Parathyroid adenoma (tissue), 2 donors: ENCODE measurements at regions not wholly inside any gene's neighbourhood (a gene's known extent, or its start where the extent isn't known, plus 50 kb on each side); places are given as distances from the start of the nearest gene placed in this dataset.

ENCODE experiments used
- H2AFZ ChIP-seq: fragments of 300-600 bp; sonication (generic); one replicate; pipeline ENCODE4 v1.7.0; 2017; ENCODE audit warnings: antibody characterized with exemption, mild to moderate bottlenecking
- H3K27ac ChIP-seq: fragments of 300-600 bp; sonication (generic); one replicate; pipeline ENCODE4 v1.7.0; 2017
- H3K27me3 ChIP-seq: fragments of 300-600 bp; sonication (generic); one replicate; pipeline ENCODE4 v1.7.0; 2017; ENCODE audit warnings: low read length; ENCODE audit not compliant: control insufficient read depth, insufficient read depth
- H3K36me3 ChIP-seq: fragments of 300-600 bp; sonication (generic); one replicate; pipeline ENCODE4 v1.7.0; 2017; ENCODE audit warnings: low read length; ENCODE audit not compliant: control insufficient read depth, insufficient read depth
- H3K4me1 ChIP-seq: fragments of 300-600 bp; sonication (generic); one replicate; pipeline ENCODE4 v1.7.0; 2017; ENCODE audit warnings: control low read depth
- H3K4me2 ChIP-seq: fragments of 300-600 bp; sonication (generic); one replicate; pipeline ENCODE4 v1.7.0; 2017; ENCODE audit warnings: low read length
- H3K4me3 ChIP-seq: fragments of 300-600 bp; sonication (generic); one replicate; pipeline ENCODE4 v1.7.0; 2017; ENCODE audit warnings: low read depth, low read length
- H3K79me2 ChIP-seq: fragments of 300-600 bp; sonication (generic); one replicate; pipeline ENCODE4 v1.7.0; 2017; ENCODE audit warnings: control low read depth
- H3K9ac ChIP-seq: fragments of 300-600 bp; sonication (generic); one replicate; pipeline ENCODE4 v1.7.0; 2017; ENCODE audit warnings: mild to moderate bottlenecking
- H3K9me3 ChIP-seq: fragments of 300-600 bp; sonication (generic); one replicate; pipeline ENCODE4 v1.7.0; 2017; ENCODE audit warnings: low read length; ENCODE audit not compliant: control insufficient read depth
- TF ChIP-seq, protein P1 (sequence below): fragments of 300-600 bp; sonication (generic); IDR thresholded peaks from one replicate; pipeline ENCODE4 v1.7.0; 2017; ENCODE audit warnings: antibody characterized with exemption, mild to moderate bottlenecking
- donor health status: primary hyperparathyroidism.

DNA sequence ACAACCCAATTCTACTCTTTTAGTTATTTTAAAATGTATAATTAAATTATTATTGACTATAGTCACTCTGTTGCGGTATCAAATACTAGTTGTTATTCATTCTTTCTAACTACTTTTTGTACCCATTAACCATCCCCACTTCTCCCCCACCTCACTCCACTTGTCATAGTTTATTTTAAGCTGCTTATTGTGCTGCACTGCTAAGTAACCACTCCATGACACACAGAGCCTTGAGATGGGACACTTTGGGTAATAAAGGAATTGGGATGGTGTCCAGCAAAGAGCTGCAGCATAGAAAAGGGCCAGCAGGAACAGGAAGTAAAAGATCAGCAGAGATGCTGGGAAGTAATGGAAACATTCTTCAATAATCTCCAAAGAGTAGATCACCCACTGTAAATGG lies 123.0 kb downstream of the RPS29 start:
- no peaks in the 10 kb centered on the region for H3K9me3 ChIP-seq
- H3K79me2 ChIP-seq, result no peaks in the 10 kb centered on the region
- no peak overlapping the region for H3K4me2 ChIP-seq
- H3K9ac ChIP-seq, result no peak overlapping the region
- H3K27ac ChIP-seq, result no peak overlapping the region
- no peaks in the 10 kb centered on the region for H3K27me3 ChIP-seq
- no peak overlapping the region for H2AFZ ChIP-seq
- H3K36me3 ChIP-seq, result no peaks in the 10 kb centered on the region
- no peaks in the 10 kb centered on the region for H3K4me1 ChIP-seq
- no peak overlapping the region for H3K4me3 ChIP-seq
- TF ChIP-seq, protein P1, sequence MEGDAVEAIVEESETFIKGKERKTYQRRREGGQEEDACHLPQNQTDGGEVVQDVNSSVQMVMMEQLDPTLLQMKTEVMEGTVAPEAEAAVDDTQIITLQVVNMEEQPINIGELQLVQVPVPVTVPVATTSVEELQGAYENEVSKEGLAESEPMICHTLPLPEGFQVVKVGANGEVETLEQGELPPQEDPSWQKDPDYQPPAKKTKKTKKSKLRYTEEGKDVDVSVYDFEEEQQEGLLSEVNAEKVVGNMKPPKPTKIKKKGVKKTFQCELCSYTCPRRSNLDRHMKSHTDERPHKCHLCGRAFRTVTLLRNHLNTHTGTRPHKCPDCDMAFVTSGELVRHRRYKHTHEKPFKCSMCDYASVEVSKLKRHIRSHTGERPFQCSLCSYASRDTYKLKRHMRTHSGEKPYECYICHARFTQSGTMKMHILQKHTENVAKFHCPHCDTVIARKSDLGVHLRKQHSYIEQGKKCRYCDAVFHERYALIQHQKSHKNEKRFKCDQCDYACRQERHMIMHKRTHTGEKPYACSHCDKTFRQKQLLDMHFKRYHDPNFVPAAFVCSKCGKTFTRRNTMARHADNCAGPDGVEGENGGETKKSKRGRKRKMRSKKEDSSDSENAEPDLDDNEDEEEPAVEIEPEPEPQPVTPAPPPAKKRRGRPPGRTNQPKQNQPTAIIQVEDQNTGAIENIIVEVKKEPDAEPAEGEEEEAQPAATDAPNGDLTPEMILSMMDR, result no peak

DNA sequence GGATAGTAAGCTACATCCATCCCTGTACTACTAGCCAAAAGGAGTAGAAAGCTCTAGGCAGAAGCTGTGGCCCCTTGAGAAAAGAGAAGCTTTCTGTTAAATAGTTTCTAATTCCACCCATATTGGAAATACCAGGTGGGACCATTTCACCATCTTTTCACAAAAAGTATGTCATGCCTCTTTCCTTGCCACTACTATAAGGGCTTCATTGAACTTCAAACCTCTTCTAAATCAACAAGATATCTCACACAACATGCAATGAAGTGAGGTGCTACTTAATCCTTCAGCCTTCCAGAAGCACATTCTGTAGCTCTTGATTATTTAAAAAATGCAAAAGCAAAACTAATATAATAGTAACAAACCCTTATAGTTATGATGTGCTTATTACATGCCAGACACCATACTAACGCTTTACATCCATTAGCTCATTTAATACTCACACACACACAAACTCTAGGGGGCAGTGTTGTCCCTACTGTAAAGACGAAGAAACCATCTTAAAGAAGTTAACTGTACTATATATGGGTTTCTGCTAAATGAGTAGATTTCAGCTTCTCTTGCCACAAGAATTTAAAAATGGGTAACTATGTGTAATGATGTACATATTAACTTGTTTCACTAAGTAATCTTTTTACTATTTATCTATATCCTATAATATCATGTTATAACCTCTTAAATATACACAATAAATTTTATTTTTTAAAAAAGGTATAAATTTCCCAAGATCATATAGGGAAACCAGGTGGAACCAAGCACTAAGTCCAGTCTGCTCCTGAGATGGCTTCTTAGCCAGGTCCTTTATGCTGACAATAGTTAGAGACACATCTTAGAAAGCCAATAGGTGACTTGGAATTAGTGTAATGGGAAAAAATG lies 124.4 kb downstream of the RPS29 start:
- H3K4me2 ChIP-seq, result no peak overlapping the region
- H3K4me3 ChIP-seq, result no peak overlapping the region
- no peaks in the 10 kb centered on the region for H3K36me3 ChIP-seq
- no peaks in the 10 kb centered on the region for H3K4me1 ChIP-seq
- H3K9ac ChIP-seq, result no peak overlapping the region
- H3K9me3 ChIP-seq, result no peaks in the 10 kb centered on the region
- H2AFZ ChIP-seq, result no peak overlapping the region
- H3K79me2 ChIP-seq, result no peaks in the 10 kb centered on the region
- no peak overlapping the region for H3K27ac ChIP-seq
- TF ChIP-seq, protein P1, result peak; percentile 55
- no peaks in the 10 kb centered on the region for H3K27me3 ChIP-seq

DNA sequence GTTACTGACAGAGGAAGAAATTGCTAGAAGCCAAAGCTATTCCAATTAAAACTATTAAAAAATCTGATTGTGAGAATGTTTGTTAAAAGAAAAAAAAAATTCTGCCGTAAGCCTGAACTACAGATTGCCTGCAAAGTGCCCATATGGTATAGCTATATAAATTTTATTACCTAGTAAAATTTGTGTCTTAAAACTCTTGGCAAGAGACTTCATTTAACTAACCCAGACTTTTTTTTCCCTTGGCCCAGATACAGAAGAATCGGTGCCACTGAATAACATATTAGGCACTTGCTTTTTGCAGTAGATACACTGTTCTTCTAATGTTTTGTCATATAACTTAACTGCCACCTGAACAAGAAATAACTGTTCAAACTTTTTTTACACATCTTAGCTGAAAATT lies 125.5 kb downstream of the RPS29 start:
- H3K9me3 ChIP-seq, result no peaks in the 10 kb centered on the region
- no peak overlapping the region for H3K4me2 ChIP-seq
- no peak overlapping the region for H3K4me3 ChIP-seq
- no peaks in the 10 kb centered on the region for H3K79me2 ChIP-seq
- H3K4me1 ChIP-seq, result no peaks in the 10 kb centered on the region
- no peaks in the 10 kb centered on the region for H3K27me3 ChIP-seq
- H3K36me3 ChIP-seq, result no peaks in the 10 kb centered on the region
- H3K9ac ChIP-seq, result no peak overlapping the region
- no peak overlapping the region for H3K27ac ChIP-seq
- H2AFZ ChIP-seq, result no peak overlapping the region
- TF ChIP-seq, protein P1, result no peak

DNA sequence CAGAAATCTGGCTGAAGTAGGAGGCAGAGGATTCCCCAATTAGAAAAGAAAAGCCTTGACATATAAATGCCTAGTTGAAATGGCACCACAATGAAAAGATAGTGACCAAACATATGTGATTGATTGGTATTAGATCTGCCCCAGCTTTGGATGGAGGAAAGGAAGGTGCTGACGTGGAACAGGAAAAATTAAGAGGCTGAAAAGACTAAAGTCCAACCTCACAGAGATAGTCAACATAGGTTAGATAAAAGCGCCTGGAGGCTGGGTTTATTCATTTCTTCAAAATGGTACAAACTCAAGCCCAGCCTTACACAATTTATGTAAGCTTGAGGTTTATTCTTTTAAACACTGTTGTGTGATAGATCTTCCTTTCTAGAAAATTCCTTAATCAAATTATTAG lies 129.6 kb downstream of the RPS29 start:
- Histone ChIP-seq H3K9me3 (no peaks in the 10 kb centered on the region), H3K4me3 (no peak overlapping the region), H3K4me2 (no peak overlapping the region), H3K9ac (no peak overlapping the region), H3K79me2 (no peaks in the 10 kb centered on the region), H3K27ac (no peak overlapping the region), H3K27me3 (no peaks in the 10 kb centered on the region), H3K4me1 (no peaks in the 10 kb centered on the region), H2AFZ (no peak overlapping the region), H3K36me3 (no peaks in the 10 kb centered on the region)
- TF ChIP-seq, protein P1, result no peak

DNA sequence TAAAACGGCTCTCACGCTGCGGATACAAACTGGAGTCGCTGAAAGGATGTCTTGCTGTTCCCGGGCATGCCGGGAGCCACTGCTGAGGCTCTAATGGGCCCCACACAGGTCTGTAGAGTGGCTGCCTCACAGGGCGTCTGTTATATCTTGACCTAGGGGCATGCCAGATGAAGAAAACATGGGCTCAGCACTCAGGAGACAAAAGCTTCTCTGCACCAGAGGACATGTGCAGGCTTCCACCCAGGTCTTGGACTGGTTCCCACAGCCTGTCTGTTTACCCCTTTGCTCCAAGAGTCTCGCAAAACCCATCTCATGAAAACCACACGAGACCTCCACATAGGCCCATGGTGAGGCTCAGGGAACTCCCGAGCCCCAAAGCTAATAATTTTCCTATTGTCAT lies 134.2 kb downstream of the RPS29 start:
- no peaks in the 10 kb centered on the region for H3K9me3 ChIP-seq
- no peak overlapping the region for H3K4me2 ChIP-seq
- H3K79me2 ChIP-seq, result no peaks in the 10 kb centered on the region
- no peak overlapping the region for H3K4me3 ChIP-seq
- no peaks in the 10 kb centered on the region for H3K27me3 ChIP-seq
- no peaks in the 10 kb centered on the region for H3K36me3 ChIP-seq
- H2AFZ ChIP-seq, result no peak overlapping the region
- TF ChIP-seq, protein P1, result no peak
- no peak overlapping the region for H3K27ac ChIP-seq
- no peaks in the 10 kb centered on the region for H3K4me1 ChIP-seq
- H3K9ac ChIP-seq, result no peak overlapping the region
